ENCODE measurements at regions not wholly inside any gene's neighbourhood (a gene's known extent, or its start where the extent isn't known, plus 50 kb on each side); places are given as distances from the start of the nearest gene placed in this dataset.

DNA sequence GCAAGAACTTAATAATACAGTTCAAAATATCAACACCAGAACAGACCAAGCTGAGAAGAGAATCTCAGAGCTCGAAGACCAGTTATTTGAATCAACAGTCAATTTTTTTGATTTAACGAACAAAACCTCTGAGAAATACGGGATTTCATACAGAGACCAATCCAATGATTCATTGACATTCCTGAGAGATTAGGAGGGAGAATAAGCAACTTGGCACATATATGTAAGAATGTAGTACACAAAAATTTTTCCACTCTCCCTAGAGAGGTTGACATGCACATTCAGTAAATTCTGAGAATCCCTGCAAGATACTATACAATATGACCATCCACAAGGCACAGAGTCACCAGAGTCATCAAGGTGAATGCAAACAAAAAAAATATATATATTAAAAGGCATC lies 1577.3 kb upstream of the C9orf72 start:
- no peak for TF ChIP-seq POLR2A (IDR thresholded peaks at IDR 0.05)
- TF ChIP-seq, protein P1, sequence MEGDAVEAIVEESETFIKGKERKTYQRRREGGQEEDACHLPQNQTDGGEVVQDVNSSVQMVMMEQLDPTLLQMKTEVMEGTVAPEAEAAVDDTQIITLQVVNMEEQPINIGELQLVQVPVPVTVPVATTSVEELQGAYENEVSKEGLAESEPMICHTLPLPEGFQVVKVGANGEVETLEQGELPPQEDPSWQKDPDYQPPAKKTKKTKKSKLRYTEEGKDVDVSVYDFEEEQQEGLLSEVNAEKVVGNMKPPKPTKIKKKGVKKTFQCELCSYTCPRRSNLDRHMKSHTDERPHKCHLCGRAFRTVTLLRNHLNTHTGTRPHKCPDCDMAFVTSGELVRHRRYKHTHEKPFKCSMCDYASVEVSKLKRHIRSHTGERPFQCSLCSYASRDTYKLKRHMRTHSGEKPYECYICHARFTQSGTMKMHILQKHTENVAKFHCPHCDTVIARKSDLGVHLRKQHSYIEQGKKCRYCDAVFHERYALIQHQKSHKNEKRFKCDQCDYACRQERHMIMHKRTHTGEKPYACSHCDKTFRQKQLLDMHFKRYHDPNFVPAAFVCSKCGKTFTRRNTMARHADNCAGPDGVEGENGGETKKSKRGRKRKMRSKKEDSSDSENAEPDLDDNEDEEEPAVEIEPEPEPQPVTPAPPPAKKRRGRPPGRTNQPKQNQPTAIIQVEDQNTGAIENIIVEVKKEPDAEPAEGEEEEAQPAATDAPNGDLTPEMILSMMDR (IDR thresholded peaks at IDR 0.05): no peak

Data from testis (tissue), 2 donors.